Loucy (cell line): ENCODE measurements at regions not wholly inside any gene's neighbourhood (a gene's known extent, or its start where the extent isn't known, plus 50 kb on each side); places are given as distances from the start of the nearest gene placed in this dataset.

Experiments used
- H2AFZ ChIP-seq: fragments of 200-600 bp; sonication (generic); 2 replicates; pipeline ENCODE4 v1.6.0; 2016; ENCODE audit warnings: antibody characterized with exemption, mild to moderate bottlenecking, low read length, moderate library complexity
- H3F3A ChIP-seq: fragments of 200-600 bp; 2 replicates; pipeline ENCODE4 v1.6.0; 2016; ENCODE audit warnings: antibody characterized with exemption, low read depth, mild to moderate bottlenecking
- H3K27me3 ChIP-seq: fragments of 200-600 bp; sonication (generic); 2 replicates; pipeline ENCODE4 v1.6.1; 2014; ENCODE audit warnings: low read length, mild to moderate bottlenecking; ENCODE audit not compliant: insufficient read depth, poor library complexity, severe bottlenecking
- H3K36me3 ChIP-seq: fragments of 200-600 bp; sonication (generic); 2 replicates; pipeline ENCODE4 v1.6.1; 2016; ENCODE audit warnings: low read length; ENCODE audit not compliant: insufficient read depth
- H3K4me1 ChIP-seq: fragments of 200-600 bp; sonication (generic); 2 replicates; pipeline ENCODE4 v1.5.1; 2014; ENCODE audit warnings: low read length, mild to moderate bottlenecking; ENCODE audit not compliant: insufficient read depth, poor library complexity, severe bottlenecking
- H3K4me2 ChIP-seq: fragments of 200-600 bp; sonication (generic); 2 replicates; pipeline ENCODE4 v1.6.0; 2014; ENCODE audit warnings: antibody characterized with exemption, low read length, low read depth, mild to moderate bottlenecking; ENCODE audit not compliant: poor library complexity, severe bottlenecking
- H3K4me3 ChIP-seq: fragments of 200-600 bp; sonication (generic); 2 replicates; pipeline ENCODE4 v1.5.1; 2014; ENCODE audit warnings: low read length, mild to moderate bottlenecking, mixed read lengths; ENCODE audit not compliant: poor library complexity, severe bottlenecking
- H3K79me2 ChIP-seq: fragments of 200-600 bp; sonication (generic); 2 replicates; pipeline ENCODE4 v1.6.1; 2014; ENCODE audit warnings: low read length; ENCODE audit not compliant: insufficient read depth
- H3K9ac ChIP-seq: fragments of 200-600 bp; sonication (generic); 2 replicates; pipeline ENCODE4 v1.6.0; 2014; ENCODE audit warnings: mild to moderate bottlenecking, low read depth, low read length, moderate library complexity; ENCODE audit not compliant: poor library complexity, severe bottlenecking
- H3K9me2 ChIP-seq: fragments of 200-600 bp; sonication (generic); replicated peaks from 2 replicates; pipeline ENCODE4 v1.6.1; 2016; ENCODE audit warnings: low read depth, low read length, mixed read lengths
- H3K9me3 ChIP-seq: fragments of 200-600 bp; sonication (generic); 2 replicates; pipeline ENCODE4 v1.6.1; 2014; ENCODE audit warnings: mild to moderate bottlenecking, antibody characterized with exemption, low read length, low read depth; ENCODE audit not compliant: insufficient read depth
- H4K20me1 ChIP-seq: fragments of 200-600 bp; sonication (generic); 2 replicates; pipeline ENCODE4 v1.6.0; 2014; ENCODE audit warnings: antibody characterized with exemption, low read length, mild to moderate bottlenecking; ENCODE audit not compliant: insufficient read depth, poor library complexity, severe bottlenecking
- CTCF ChIP-seq: fragments of 200-600 bp; sonication (generic); conservative IDR thresholded peaks from 2 replicates; pipeline ENCODE4 v1.5.1; 2014; ENCODE audit warnings: mild to moderate bottlenecking, antibody characterized with exemption, low read length
- EZH2phosphoT487 ChIP-seq: fragments of 200-600 bp; IDR thresholded peaks from 2 replicates; pipeline ENCODE4 v1.6.1; 2018; ENCODE audit warnings: antibody characterized with exemption, mild to moderate bottlenecking, moderate library complexity, borderline replicate concordance

DNA sequence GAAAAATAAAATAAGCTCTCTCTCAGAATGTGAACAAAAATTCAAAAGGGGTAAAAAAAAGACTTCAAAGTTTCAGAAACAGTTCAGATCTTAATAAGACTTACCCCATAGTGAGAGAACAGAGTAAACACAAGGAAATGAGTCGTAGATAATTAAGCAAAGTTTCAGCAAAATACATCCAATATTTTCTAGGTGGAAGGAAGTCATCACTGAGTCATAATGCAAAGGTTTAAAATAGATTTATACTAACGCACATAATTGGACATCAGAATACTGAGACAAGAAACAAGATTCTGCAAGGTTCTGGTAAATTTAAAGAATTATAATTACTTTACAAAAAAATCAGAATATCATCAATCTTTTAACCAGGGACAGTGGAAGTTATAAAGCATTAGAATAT lies 1370.7 kb upstream of the ATXN8OS start:
- TF ChIP-seq EZH2phosphoT487: no peak
- TF ChIP-seq CTCF: no peak
- Histone ChIP-seq H3K4me2 (no peak overlapping the region), H3K9me3 (no peaks in the 10 kb centered on the region), H3K9me2 (no peaks in the 10 kb centered on the region), H3K79me2 (no peaks in the 10 kb centered on the region), H3K4me1 (no peaks in the 10 kb centered on the region), H3K36me3 (no peaks in the 10 kb centered on the region), H4K20me1 (no peaks in the 10 kb centered on the region), H3F3A (no peaks in the 10 kb centered on the region), H2AFZ (no peak overlapping the region), H3K27me3 (no peaks in the 10 kb centered on the region), H3K9ac (no peak overlapping the region), H3K4me3 (no peak overlapping the region)

DNA sequence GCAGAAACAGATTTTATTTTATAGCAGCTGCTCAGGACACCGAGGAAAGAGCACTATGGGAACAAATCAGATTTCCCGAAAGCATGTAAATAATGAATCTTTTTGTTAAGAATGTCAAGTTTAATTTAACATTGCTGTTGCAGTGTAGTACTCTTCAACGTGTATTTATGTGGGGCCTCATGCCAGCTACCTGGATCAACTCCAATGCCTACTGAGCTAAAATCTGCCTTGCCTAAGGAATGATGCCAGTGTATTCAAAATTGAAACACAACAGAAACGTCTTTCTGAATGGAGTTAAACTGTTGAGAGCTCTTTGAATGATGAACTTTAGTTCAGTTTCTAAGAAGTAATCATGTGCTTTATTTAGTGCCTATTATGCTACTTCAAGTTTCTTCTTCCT lies 1379.8 kb upstream of the ATXN8OS start:
- H3K4me2 ChIP-seq: no peak overlapping the region
- H3K4me1 ChIP-seq: no peaks in the 10 kb centered on the region
- no peaks in the 10 kb centered on the region for H3F3A ChIP-seq
- H2AFZ ChIP-seq: no peak overlapping the region
- no peaks in the 10 kb centered on the region for H3K27me3 ChIP-seq
- no peaks in the 10 kb centered on the region for H3K9me2 ChIP-seq
- no peaks in the 10 kb centered on the region for H3K79me2 ChIP-seq
- no peaks in the 10 kb centered on the region for H4K20me1 ChIP-seq
- no peaks in the 10 kb centered on the region for H3K36me3 ChIP-seq
- no peak overlapping the region for H3K4me3 ChIP-seq
- H3K9ac ChIP-seq: no peak overlapping the region
- no peaks in the 10 kb centered on the region for H3K9me3 ChIP-seq
- no peak for TF ChIP-seq CTCF
- no peak for TF ChIP-seq EZH2phosphoT487

DNA sequence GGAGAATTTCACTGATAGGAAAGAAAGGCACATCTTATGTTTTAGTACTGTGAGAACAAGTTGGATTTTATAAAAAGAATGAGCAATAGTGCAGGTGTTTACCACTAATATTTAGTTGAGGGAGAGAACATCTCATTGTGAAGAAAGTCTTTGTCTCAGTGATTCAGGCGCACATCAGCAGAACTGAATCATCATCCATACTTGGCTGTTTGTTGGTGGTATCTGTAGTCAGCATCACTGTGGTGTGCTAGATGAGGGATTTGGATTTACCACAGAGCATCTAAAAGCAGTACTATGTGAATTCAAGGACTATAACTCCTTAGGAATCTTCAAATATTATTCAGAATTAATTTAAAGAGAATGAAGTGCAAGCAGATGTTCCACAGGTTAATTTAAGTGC lies 1380.5 kb upstream of the ATXN8OS start:
- Histone ChIP-seq H4K20me1 (no peaks in the 10 kb centered on the region), H3K27me3 (no peaks in the 10 kb centered on the region), H2AFZ (no peak overlapping the region), H3K9me3 (no peaks in the 10 kb centered on the region), H3K9ac (no peak overlapping the region), H3K79me2 (no peaks in the 10 kb centered on the region), H3K9me2 (no peaks in the 10 kb centered on the region), H3F3A (no peaks in the 10 kb centered on the region), H3K36me3 (no peaks in the 10 kb centered on the region), H3K4me3 (no peak overlapping the region), H3K4me1 (no peaks in the 10 kb centered on the region), H3K4me2 (no peak overlapping the region)
- TF ChIP-seq CTCF (no peak), EZH2phosphoT487 (no peak)
